ENCODE measurements at regions not wholly inside any gene's neighbourhood (a gene's known extent, or its start where the extent isn't known, plus 50 kb on each side); places are given as distances from the start of the nearest gene placed in this dataset.
"Not testable (repeated sequence)": the region's sequence is repeated elsewhere in the genome, so short reads cannot be mapped to it uniquely, and the experiment has no call there.

DNA sequence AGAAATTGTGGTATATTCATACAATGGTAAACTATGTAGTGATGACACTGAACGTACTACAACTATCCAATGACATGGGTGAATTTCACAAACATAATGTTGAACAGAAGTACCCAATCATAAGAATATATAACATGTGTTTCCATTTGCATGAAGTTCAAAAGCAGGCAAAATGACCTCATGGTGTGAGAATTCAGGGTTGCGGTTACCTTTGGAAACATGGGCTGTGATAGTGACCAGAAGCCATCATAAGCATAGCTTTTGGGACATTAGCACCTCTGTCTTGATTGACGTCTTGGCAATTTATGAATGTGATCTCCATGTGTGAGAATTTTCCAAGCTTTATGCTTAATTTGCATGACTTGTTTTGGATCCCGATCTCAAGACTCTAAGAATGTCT, 500.1 kb upstream of the JAG1 start:
- no peaks in the 10 kb centered on the region for H3K27me3 ChIP-seq (ENCODE audit: control insufficient read depth in 3 of 3, insufficient read depth in 3 of 3, low read length in 3 of 3)
- H3K36me3 ChIP-seq (ENCODE audit: control insufficient read depth in 3 of 3, insufficient read depth in 3 of 3, low read length in 3 of 3) = no peaks in the 10 kb centered on the region
- H3K9ac ChIP-seq (ENCODE audit: low read depth in 1 of 3, low read length in 3 of 3) = no peak overlapping the region
- no peaks in the 10 kb centered on the region for H3K9me3 ChIP-seq (ENCODE audit: control insufficient read depth in 3 of 3, low read length in 3 of 3)
- H3K4me3 ChIP-seq (ENCODE audit: low read length in 3 of 3) = no peak overlapping the region
- H3K4me1 ChIP-seq (ENCODE audit: control insufficient read depth in 3 of 3, insufficient read depth in 3 of 3, low read length in 3 of 3) = no peaks in the 10 kb centered on the region
- H3K27ac ChIP-seq (ENCODE audit: low read depth, low read length) = no peak overlapping the region

DNA sequence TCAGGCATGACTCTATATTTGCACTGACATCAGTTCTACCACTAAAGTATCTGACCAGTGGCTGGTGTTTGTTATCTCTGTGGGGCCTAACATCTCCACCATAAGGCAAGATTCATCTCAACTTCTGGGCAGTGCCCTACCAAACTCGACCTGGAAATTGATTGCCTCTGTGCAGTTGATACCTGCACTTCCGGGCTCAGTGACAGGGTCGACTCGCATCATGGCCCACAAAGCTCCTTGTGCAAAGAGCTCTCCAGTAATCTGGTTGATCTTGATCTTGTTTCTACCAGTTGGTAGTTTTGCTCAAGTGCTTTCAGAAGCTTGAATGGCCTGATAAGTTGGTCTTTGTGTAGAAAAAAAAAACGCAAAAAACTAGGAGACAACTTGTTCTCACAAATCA, 501.1 kb upstream of the JAG1 start:
- no peaks in the 10 kb centered on the region for H3K36me3 ChIP-seq (ENCODE audit: control insufficient read depth in 3 of 3, insufficient read depth in 3 of 3, low read length in 3 of 3)
- no peak overlapping the region for H3K4me3 ChIP-seq (ENCODE audit: low read length in 3 of 3)
- no peaks in the 10 kb centered on the region for H3K27me3 ChIP-seq (ENCODE audit: control insufficient read depth in 3 of 3, insufficient read depth in 3 of 3, low read length in 3 of 3)
- no peak overlapping the region for H3K27ac ChIP-seq (ENCODE audit: low read depth, low read length)
- H3K9me3 ChIP-seq (ENCODE audit: control insufficient read depth in 3 of 3, low read length in 3 of 3) = no peaks in the 10 kb centered on the region
- H3K9ac ChIP-seq (ENCODE audit: low read depth in 1 of 3, low read length in 3 of 3) = no peak overlapping the region
- H3K4me1 ChIP-seq (ENCODE audit: control insufficient read depth in 3 of 3, insufficient read depth in 3 of 3, low read length in 3 of 3) = no peaks in the 10 kb centered on the region

DNA sequence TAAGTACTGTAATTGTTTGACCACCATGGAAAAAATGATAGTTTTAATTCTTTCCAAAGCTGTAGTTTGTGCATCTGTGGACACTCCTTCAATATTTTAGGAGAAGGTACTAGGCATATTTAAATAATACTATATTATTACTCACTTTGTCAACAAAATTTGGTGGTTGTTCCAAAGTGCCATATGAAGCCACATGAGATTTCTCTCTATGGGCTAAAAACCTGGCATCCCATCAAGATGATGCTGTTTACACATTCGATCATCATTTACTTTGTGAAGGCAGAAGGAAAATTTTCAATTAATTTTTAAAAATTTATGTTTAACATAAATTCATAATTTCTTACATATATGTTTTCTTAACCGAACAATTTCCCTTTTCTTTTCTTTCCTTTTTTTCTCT, 502.6 kb upstream of the JAG1 start:
- no peak overlapping the region for H3K4me3 ChIP-seq (ENCODE audit: low read length in 3 of 3)
- H3K36me3 ChIP-seq (ENCODE audit: control insufficient read depth in 3 of 3, insufficient read depth in 3 of 3, low read length in 3 of 3) = no peaks in the 10 kb centered on the region
- no peaks in the 10 kb centered on the region for H3K4me1 ChIP-seq (ENCODE audit: control insufficient read depth in 3 of 3, insufficient read depth in 3 of 3, low read length in 3 of 3)
- H3K9ac ChIP-seq (ENCODE audit: low read depth in 1 of 3, low read length in 3 of 3) = no peak overlapping the region
- no peak overlapping the region for H3K27ac ChIP-seq (ENCODE audit: low read depth, low read length)
- H3K9me3 ChIP-seq (ENCODE audit: control insufficient read depth in 3 of 3, low read length in 3 of 3) = no peaks in the 10 kb centered on the region
- no peaks in the 10 kb centered on the region for H3K27me3 ChIP-seq (ENCODE audit: control insufficient read depth in 3 of 3, insufficient read depth in 3 of 3, low read length in 3 of 3)

DNA sequence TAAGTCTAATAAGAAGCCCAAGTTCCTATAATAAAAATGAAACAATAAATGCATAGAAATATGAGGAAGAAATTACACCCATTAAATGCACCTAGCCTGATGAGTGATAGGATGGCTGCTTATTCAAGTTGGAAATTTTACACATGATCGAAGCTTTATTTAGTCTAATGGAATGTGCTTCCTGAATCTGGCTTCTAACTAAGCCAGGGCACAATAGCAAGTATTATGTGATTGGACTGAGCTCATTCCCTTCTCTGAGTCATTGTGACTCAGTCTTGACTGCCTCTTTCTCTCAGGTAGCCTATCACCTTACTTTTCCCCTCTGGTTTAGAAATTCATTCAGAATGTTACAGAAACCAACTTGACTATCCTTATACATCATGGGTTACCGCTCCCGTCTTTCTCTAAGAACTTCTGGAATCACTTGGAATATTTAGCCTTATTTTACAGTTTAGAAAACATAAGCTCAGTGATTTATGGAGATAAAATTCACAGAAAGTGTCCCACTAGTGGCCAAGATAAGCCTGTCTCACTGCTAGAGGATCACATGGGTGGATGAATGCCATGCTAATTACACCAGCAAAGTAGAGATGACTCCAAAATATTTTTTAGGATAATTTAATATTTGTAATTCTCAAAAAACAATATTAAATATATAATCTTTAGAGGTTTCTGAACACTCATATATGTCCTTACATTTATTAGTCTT, 505.3 kb upstream of the JAG1 start:
- no peak overlapping the region for H3K27ac ChIP-seq (ENCODE audit: low read depth, low read length)
- no peak overlapping the region for H3K4me3 ChIP-seq (ENCODE audit: low read length in 3 of 3)
- no peaks in the 10 kb centered on the region for H3K27me3 ChIP-seq (ENCODE audit: control insufficient read depth in 3 of 3, insufficient read depth in 3 of 3, low read length in 3 of 3)
- no peak overlapping the region for H3K9ac ChIP-seq (ENCODE audit: low read depth in 1 of 3, low read length in 3 of 3)
- H3K36me3 ChIP-seq (ENCODE audit: control insufficient read depth in 3 of 3, insufficient read depth in 3 of 3, low read length in 3 of 3) = no peaks in the 10 kb centered on the region
- no peaks in the 10 kb centered on the region for H3K4me1 ChIP-seq (ENCODE audit: control insufficient read depth in 3 of 3, insufficient read depth in 3 of 3, low read length in 3 of 3)
- H3K9me3 ChIP-seq (ENCODE audit: control insufficient read depth in 3 of 3, low read length in 3 of 3) = no peaks in the 10 kb centered on the region

DNA sequence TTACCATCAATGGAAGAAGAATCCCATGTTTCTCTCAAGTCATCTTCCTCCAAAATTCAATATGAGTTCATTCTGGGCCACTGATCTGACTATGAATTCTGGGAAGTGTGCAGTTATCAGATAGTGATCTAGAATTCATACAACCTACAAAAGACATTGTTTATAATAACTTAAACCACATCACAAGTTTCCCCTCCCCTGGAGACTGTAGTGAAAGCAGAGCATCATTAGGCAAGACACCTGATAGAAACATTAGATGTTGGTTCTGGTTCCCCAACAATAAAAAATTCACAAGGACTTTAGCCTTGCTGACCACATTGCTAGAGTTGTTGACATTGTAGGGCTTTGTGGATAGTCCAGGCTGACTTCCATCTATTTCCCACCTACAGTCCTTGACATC, 506.4 kb upstream of the JAG1 start:
- Histone ChIP-seq H3K27ac (ENCODE audit: low read depth, low read length) (no peak overlapping the region), H3K9me3 (ENCODE audit: control insufficient read depth in 3 of 3, low read length in 3 of 3) (no peaks in the 10 kb centered on the region), H3K4me3 (ENCODE audit: low read length in 3 of 3) (no peak overlapping the region)

DNA sequence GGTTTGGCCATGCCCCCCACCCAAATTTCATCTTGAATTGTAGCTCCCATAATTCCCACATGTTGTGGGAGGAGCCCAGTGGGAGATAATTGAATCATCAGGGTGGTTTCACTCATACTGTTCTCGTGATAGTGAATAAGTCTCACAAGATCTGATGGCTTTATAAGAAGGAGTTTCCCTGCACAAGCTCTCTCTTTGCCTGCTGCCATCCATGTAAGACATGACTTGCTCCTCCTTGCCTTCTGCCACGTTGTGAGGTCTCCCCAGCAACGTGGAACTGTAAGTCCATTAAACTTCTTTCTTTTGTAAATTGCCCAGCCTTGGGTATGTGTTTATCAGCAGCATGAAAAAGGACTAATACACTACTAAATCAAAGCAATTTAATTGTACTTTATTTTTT, 507.3 kb upstream of the JAG1 start:
- H3K4me1 ChIP-seq (ENCODE audit: control insufficient read depth in 3 of 3, insufficient read depth in 3 of 3, low read length in 3 of 3); H3K9me3 ChIP-seq (ENCODE audit: control insufficient read depth in 3 of 3, low read length in 3 of 3); H3K27me3 ChIP-seq (ENCODE audit: control insufficient read depth in 3 of 3, insufficient read depth in 3 of 3, low read length in 3 of 3); H3K36me3 ChIP-seq (ENCODE audit: control insufficient read depth in 3 of 3, insufficient read depth in 3 of 3, low read length in 3 of 3); H3K4me3 ChIP-seq (ENCODE audit: low read length in 3 of 3); H3K9ac ChIP-seq (ENCODE audit: low read depth in 1 of 3, low read length in 3 of 3); H3K27ac ChIP-seq (ENCODE audit: low read depth, low read length): not testable (repeated sequence)

More for the DNA sequence above, 506.4 kb upstream of the JAG1 start:
- Histone ChIP-seq H3K36me3 (ENCODE audit: control insufficient read depth in 3 of 3, insufficient read depth in 3 of 3, low read length in 3 of 3) (no peaks in the 10 kb centered on the region), H3K27me3 (ENCODE audit: control insufficient read depth in 3 of 3, insufficient read depth in 3 of 3, low read length in 3 of 3) (no peaks in the 10 kb centered on the region), H3K9ac (ENCODE audit: low read depth in 1 of 3, low read length in 3 of 3) (no peak overlapping the region), H3K4me1 (ENCODE audit: control insufficient read depth in 3 of 3, insufficient read depth in 3 of 3, low read length in 3 of 3) (no peaks in the 10 kb centered on the region)

DNA sequence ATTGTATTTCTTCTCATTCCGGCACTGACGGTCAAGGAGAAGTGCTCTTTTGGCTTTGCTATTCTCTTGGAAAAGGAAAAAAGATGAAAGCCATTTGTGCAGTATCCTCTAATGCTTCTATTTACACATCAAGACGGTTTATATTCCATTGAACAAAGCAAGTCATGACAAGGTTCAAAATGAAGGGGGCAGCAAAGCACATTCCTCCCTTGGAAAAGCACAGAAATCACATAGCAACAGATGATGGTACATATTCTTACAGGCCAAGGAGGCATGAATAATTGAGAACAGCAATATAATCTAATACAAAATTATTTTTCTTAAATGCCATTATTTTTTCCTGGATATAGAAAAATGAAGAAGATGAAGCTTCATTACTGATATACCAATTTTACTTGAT, 508.2 kb upstream of the JAG1 start:
- no peaks in the 10 kb centered on the region for H3K36me3 ChIP-seq (ENCODE audit: control insufficient read depth in 3 of 3, insufficient read depth in 3 of 3, low read length in 3 of 3)
- no peaks in the 10 kb centered on the region for H3K27me3 ChIP-seq (ENCODE audit: control insufficient read depth in 3 of 3, insufficient read depth in 3 of 3, low read length in 3 of 3)
- H3K4me1 ChIP-seq (ENCODE audit: control insufficient read depth in 3 of 3, insufficient read depth in 3 of 3, low read length in 3 of 3) = no peaks in the 10 kb centered on the region
- H3K9me3 ChIP-seq (ENCODE audit: control insufficient read depth in 3 of 3, low read length in 3 of 3) = no peaks in the 10 kb centered on the region
- no peak overlapping the region for H3K9ac ChIP-seq (ENCODE audit: low read depth in 1 of 3, low read length in 3 of 3)
- H3K27ac ChIP-seq (ENCODE audit: low read depth, low read length) = no peak overlapping the region
- no peak overlapping the region for H3K4me3 ChIP-seq (ENCODE audit: low read length in 3 of 3)

DNA sequence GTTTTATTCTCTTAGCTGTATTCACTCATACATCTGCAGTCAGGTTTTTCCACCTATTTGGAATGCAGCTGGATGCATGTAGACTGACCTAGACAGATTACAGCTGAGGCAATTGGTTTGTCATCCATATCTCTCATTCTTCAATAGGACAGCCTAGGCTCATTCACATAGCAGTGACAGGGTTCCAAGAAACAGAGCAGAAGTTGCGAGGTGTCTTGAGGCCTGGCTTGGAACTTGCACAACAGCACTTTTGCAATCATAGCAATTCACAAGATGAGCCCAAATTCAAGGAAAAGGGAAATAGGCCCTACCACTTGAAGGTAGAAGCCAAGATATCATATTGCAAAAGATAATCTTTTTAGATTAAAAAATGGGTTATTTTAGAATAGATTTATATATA, 508.9 kb upstream of the JAG1 start:
- Histone ChIP-seq H3K9ac (ENCODE audit: low read depth in 1 of 3, low read length in 3 of 3) (no peak overlapping the region), H3K27me3 (ENCODE audit: control insufficient read depth in 3 of 3, insufficient read depth in 3 of 3, low read length in 3 of 3) (no peaks in the 10 kb centered on the region), H3K9me3 (ENCODE audit: control insufficient read depth in 3 of 3, low read length in 3 of 3) (no peaks in the 10 kb centered on the region), H3K36me3 (ENCODE audit: control insufficient read depth in 3 of 3, insufficient read depth in 3 of 3, low read length in 3 of 3) (no peaks in the 10 kb centered on the region), H3K4me3 (ENCODE audit: low read length in 3 of 3) (no peak overlapping the region), H3K4me1 (ENCODE audit: control insufficient read depth in 3 of 3, insufficient read depth in 3 of 3, low read length in 3 of 3) (no peaks in the 10 kb centered on the region), H3K27ac (ENCODE audit: low read depth, low read length) (no peak overlapping the region)

DNA sequence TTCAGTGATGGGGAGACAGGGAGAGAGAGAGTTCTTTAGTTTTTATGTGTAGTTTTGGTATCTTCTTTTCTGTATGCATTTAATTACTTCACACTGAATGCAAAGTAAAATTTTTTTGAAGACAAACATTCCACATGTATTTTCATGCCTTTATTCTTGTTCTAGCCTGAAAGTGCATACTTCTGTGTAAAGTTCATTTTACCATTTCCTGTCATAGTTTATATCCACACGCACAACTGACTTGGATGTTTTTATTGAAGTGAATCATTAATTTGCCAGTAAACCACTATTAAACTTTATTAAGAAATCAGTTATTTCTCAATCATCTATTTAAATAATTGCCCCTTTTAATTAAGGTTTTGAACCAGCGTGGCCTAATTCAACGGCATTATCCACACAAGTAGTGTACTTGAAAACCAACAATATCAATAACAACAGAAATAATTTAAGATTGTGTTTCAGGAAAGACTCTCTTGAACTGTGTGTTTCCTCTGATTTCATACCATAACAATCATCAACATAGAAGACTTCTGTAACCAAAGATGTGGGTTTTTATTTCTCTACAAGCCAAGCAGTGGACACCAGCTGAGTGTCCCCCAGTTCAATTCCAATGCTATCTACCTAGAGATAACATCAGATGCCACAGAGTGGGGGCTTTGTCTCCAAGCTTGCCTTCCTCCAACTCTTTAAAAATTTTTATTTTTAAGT, 512.7 kb upstream of the JAG1 start:
- Histone ChIP-seq H3K4me1 (ENCODE audit: control insufficient read depth in 3 of 3, insufficient read depth in 3 of 3, low read length in 3 of 3) (no peaks in the 10 kb centered on the region), H3K36me3 (ENCODE audit: control insufficient read depth in 3 of 3, insufficient read depth in 3 of 3, low read length in 3 of 3) (no peaks in the 10 kb centered on the region), H3K27ac (ENCODE audit: low read depth, low read length) (no peak overlapping the region), H3K9ac (ENCODE audit: low read depth in 1 of 3, low read length in 3 of 3) (no peak overlapping the region), H3K9me3 (ENCODE audit: control insufficient read depth in 3 of 3, low read length in 3 of 3) (no peaks in the 10 kb centered on the region), H3K4me3 (ENCODE audit: low read length in 3 of 3) (no peak overlapping the region), H3K27me3 (ENCODE audit: control insufficient read depth in 3 of 3, insufficient read depth in 3 of 3, low read length in 3 of 3) (no peaks in the 10 kb centered on the region)

DNA sequence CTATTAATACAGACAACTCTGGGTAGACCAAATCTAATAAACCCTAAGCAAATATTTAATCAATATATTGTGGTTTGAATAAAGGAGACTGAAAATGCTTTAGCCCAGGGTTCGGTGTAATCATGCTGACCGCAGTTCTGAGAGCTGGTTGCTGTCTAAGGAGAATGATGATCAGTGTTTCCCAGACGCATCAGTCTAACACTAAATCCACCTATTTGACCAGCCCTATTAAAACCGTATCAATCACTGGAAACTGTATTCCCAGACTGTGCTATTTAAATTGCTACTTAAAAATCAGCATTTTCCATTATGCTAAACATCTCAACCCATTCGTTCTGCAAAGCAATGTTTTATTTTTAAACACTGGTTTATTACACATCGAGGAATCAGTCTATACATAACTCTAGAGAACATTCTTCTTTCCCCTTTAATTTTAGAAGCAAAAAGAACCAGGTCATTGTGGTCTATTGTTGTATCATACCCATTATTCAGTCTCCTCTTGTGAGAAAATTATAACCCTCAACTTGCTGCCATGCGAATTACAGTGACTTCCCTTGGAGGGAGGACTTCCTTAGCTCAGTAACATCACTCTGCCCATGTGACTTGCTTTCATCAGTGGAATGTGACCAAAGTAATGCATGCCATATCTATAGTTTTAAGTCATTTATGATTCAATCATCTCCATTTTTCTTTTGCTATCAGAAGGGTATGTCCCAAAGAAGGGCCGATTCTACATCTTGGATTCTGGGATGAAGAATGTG, 515.2 kb upstream of the JAG1 start:
- H3K36me3 ChIP-seq (ENCODE audit: control insufficient read depth in 3 of 3, insufficient read depth in 3 of 3, low read length in 3 of 3) = no peaks in the 10 kb centered on the region
- H3K4me1 ChIP-seq (ENCODE audit: control insufficient read depth in 3 of 3, insufficient read depth in 3 of 3, low read length in 3 of 3) = no peaks in the 10 kb centered on the region
- H3K9me3 ChIP-seq (ENCODE audit: control insufficient read depth in 3 of 3, low read length in 3 of 3) = no peaks in the 10 kb centered on the region
- no peak overlapping the region for H3K27ac ChIP-seq (ENCODE audit: low read depth, low read length)
- no peak overlapping the region for H3K9ac ChIP-seq (ENCODE audit: low read depth in 1 of 3, low read length in 3 of 3)
- no peak overlapping the region for H3K4me3 ChIP-seq (ENCODE audit: low read length in 3 of 3)
- H3K27me3 ChIP-seq (ENCODE audit: control insufficient read depth in 3 of 3, insufficient read depth in 3 of 3, low read length in 3 of 3) = no peaks in the 10 kb centered on the region

Data from skeletal muscle tissue (tissue), 3 donors.